GM19467 (cell line): ENCODE measurements at regions not wholly inside any gene's neighbourhood (a gene's known extent, or its start where the extent isn't known, plus 50 kb on each side); places are given as distances from the start of the nearest gene placed in this dataset.
"Not testable (repeated sequence)": the region's sequence is repeated elsewhere in the genome, so short reads cannot be mapped to it uniquely, and the experiment has no call there.

ENCODE experiments used
- ATAC-seq: cut with Tn5 transposase; IDR thresholded peaks from one replicate; pipeline ENCODE4 v1.9.1; 2021; ENCODE audit warnings: mild to moderate bottlenecking, moderate library complexity; ENCODE audit not compliant: unreplicated experiment

GRCh38 chr2:150271952-150272802 is 215.3 kb downstream of the RND3 start:
- ATAC-seq: no peak

DNA sequence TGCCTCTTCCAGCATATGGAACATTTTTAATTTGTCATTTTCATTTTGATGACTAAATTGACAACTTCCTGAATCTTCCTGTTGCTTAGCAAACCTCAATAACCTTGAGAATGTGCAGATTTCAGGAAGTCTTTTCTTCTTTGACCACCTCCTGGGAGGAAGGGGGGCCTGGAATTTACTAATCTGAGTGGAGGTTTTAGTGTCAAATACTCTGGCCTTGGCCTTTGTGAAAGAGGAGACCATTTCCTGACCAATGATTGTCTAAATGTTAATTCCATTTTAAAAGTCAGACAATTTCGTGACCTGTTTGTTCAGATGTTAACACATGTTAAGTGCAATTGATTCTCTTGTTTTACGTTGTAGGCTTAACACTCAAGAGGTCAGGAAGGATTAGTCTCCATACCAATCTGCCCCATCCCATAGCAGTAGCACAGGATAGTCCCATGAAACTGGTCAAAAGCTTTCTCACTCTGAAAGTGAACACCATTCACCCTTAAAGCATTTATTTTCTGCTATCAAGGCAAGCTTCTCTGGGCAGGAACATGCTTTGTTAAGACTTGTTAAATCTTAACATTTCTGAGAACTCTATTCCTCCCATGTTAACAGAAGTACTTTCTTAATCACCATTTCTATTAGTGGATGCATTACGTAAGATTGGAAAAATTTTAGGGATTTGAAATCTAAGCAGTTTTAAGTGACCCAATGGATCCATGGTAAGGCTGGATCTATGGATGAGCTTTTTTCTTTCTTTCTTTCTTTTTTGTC is 219.6 kb downstream of the RND3 start:
- no peak for ATAC-seq

DNA sequence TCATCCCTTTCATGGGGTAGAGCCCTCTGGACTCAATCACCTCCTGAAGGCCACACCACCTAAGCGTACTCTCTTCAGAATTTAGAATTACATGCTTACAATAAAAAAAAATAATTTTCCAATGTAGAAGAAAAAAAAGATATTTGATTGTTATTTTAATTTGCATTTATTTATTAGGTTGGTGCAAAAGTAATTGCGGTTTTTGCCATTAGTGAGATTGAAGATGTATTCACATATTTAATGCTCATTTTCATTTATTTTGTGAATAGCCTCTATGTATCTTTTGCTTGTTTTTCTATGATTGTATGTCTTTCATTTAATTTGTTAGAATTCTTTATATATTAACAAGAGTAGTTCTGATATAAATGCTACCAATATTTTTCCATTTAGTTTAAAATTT is 220.5 kb downstream of the RND3 start:
- no peak for ATAC-seq

DNA sequence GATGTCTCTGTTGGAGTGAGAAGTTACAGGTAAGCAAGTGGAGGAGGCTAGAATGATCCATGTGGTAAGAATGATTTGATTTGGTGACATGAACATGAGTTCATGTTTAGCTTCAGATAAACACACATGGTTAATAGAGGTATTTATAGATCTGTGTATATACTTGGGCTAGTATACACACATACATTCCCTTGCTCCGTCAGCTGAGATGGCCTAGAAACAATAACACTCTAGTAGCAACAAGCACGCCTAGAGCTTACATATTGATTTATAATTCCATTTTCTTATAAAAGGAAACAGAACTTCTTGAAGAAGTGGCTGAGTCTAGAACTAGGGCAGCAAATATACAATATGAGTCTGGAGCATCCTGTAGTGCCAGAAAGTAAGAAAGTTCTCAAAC is 223.0 kb downstream of the RND3 start:
- no peak for ATAC-seq

DNA sequence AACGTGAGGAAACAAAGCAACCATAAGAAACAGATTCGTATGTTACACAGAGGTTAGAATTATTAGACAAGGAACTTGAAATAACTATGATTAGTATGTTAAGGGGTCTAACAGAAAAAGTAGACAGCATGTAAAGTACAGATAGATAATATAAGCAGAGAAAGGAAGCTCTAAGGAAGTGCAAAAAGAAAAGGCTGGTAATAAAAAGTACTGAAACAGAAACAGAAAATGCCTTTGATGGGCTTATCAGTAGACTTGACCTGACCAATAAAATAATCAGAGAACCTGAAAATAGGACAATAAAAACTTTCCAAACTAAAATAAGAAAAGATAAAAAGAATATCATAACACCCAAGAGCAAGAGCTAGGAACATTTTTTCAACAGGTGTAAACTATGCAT is 225.8 kb downstream of the RND3 start:
- no peak for ATAC-seq

GRCh38 chr2:150260636-150261035 is 226.8 kb downstream of the RND3 start:
- ATAC-seq: no peak

DNA sequence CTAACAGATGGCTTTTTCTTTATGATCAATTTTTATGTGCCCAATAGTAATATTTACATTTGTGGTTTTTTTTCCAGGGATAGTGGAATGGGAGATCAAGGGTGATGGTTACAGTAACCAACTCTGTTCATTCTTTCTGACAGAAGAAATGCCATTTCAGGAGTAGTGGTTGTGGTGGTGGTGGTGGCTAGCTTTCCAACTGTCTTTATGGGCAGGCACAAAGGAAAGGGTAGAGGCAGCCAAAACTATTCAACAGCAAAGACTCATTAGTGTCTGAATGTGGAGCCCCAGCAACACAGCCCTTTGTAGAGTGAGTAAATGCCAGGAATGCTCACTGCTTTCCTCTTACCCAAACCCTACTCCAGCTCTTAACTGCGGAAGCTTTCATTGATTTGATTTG is 227.7 kb downstream of the RND3 start:
- no peak for ATAC-seq

DNA sequence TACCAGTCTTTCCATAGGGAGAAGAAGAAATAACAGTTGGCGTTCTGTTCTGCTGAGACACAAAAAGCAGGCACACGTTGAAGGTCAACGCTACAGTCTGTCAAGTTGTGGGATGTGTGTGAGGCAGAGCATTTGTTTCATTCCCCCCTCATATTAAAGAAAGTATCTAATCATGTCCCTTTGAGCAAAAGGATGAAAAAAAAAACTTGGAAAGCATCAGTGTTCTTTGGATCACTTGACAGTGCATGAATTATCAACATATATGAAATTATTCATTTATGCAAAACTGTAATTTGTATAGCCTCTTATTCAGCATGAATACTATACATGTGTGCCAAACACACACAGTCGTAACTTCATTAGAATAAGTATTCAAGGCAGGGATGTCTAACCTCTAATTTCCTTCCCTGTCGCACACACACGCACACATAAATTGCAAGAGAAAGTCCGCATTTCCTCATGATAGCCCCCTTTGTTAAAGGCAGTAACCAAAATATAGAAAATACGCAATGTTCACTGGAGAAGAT is 228.6 kb downstream of the RND3 start:
- no peak for ATAC-seq

GRCh38 chr2:150256736-150257135 is 230.7 kb downstream of the RND3 start:
- ATAC-seq: no peak

GRCh38 chr2:150255528-150255927 is 231.9 kb downstream of the RND3 start:
- no peak for ATAC-seq

- not testable (repeated sequence) for ATAC-seq
Observed at GRCh38 chr2:150249735-150250134, 237.7 kb downstream of the RND3 start.

DNA sequence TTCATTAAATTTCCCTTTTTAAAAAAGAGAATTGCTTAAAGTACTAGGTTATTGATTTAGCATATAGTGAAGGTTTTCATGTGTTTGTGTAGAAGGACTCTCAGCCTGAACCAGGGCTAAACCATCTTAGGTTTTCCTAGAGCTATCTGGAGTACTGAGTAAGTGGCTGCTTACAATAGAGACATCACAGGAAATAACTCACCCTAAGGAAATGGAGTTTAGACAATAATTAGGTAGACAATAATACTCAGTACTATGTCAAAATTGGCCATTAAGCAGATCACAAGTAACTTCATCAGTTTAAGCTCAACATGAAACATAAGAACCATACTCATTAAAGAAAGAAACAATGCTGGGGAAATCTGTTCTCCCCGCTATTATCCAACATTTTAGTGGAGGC is 240.0 kb downstream of the RND3 start:
- no peak for ATAC-seq

GRCh38 chr2:150234787-150235446 is 252.6 kb downstream of the RND3 start:
- ATAC-seq: no peak

- ATAC-seq: no peak
Observed at GRCh38 chr2:150232871-150233270, 254.6 kb downstream of the RND3 start.

DNA sequence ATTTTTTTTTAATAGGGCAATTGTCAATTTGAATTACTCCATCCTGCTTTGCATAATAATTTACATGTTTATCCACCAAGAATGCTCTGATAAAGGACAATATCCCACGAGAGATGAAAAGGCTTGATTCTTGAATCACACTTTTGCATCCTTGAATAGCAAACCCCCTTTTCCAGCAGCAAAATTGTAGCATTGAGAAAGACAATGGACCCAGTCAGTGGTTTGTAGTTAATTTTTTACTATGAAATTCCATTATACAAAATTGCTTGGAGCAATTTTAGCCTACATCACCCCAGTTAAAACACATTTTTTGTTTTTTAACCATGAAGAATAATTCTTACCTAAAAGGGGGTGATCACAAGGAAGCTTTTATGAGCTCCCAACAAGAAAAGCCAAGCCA is 255.1 kb downstream of the RND3 start:
- no peak for ATAC-seq

DNA sequence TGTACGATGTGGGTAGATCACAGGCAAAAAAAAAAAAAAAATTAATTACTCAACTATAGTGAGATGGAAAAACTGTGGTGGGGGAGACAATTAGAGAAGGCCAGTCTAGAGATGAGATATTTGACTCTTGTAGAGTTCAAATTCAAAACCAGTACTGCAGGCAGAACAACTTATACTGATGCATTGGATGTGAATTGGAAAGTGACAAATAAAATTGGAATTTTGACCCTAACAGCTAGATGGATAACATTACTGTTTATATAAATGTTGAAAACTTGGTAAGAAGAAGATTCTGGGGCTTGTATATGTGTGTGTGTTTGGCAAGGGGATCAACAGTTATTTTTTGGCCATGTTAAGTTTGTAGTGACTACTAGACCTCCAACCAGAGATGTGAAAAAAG is 256.9 kb downstream of the RND3 start:
- ATAC-seq: no peak

GRCh38 chr2:150230004-150230403 is 257.5 kb downstream of the RND3 start:
- no peak for ATAC-seq

- no peak for ATAC-seq
Observed at GRCh38 chr2:150228936-150229335, 258.5 kb downstream of the RND3 start.

GRCh38 chr2:150225030-150225429 is 262.4 kb downstream of the RND3 start:
- ATAC-seq: no peak

DNA sequence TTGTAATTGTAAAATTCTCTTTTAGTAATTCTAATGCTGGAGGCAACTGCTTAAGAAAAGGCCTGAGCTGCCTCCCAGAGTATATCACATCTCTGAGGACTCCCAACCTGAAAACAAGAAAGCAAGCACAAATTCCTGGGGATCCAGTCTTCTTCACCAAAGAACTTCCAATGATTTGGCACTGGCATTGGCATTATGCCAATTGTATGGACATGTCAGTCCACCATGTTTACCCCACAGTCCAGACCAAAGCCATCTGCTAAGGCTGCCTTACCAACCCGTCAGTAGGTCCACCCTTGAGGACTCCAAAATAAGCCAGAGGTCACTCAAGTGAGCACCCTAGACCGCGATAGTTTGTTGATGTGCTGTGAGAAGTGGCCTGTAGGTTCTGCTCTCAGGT is 263.1 kb downstream of the RND3 start:
- ATAC-seq: no peak

GRCh38 chr2:150222942-150223341 is 264.5 kb downstream of the RND3 start:
- no peak for ATAC-seq
